Uterus (tissue), 3 donors: ENCODE measurements at regions not wholly inside any gene's neighbourhood (a gene's known extent, or its start where the extent isn't known, plus 50 kb on each side); places are given as distances from the start of the nearest gene placed in this dataset.
"Not testable (repeated sequence)": the region's sequence is repeated elsewhere in the genome, so short reads cannot be mapped to it uniquely, and the experiment has no call there.

Experiments used
- DNase-seq, 2 donors: peaks; one replicate each; pipeline ENCODE4 v3.0.0-alpha.2; 2019 to 2020
- H3K27ac ChIP-seq, 2 donors: fragments of 200-600 bp; sonication (generic); 1 replicate in 1 of 2; 2 replicates in 1 of 2; pipeline ENCODE4 v1.5.1; 2016 to 2018
- H3K27me3 ChIP-seq, 2 donors: fragments of 200-600 bp; sonication (generic); one replicate each; pipeline ENCODE4 v1.5.1; 2018 to 2019; ENCODE audit warnings: control low read depth in 1 of 2
- H3K36me3 ChIP-seq, 2 donors: fragments of 200-600 bp; sonication (generic); one replicate each; pipeline ENCODE4 v1.5.1; 2019; ENCODE audit warnings: control low read depth in 1 of 2
- H3K4me1 ChIP-seq, 2 donors: fragments of 200-600 bp; sonication (generic); one replicate each; pipeline ENCODE4 v1.5.1; 2018 to 2019; ENCODE audit warnings: control low read depth in 1 of 2
- H3K4me3 ChIP-seq, 2 donors: fragments of 200-600 bp; sonication (generic); 1 replicate in 1 of 2; 2 replicates in 1 of 2; pipeline ENCODE4 v1.5.1; 2018 to 2019; ENCODE audit warnings: mild to moderate bottlenecking in 1 of 2
- H3K9me3 ChIP-seq, 2 donors: fragments of 200-600 bp; sonication (generic); one replicate each; pipeline ENCODE4 v1.5.1; 2019; ENCODE audit warnings: control low read depth in 1 of 2
- CTCF ChIP-seq, 4 experiments: fragments of 200-600 bp in 2 of 4; fragments of 450-650 bp in 2 of 4; sonication (generic) in 2 of 4; IDR thresholded peaks; one replicate each; pipeline ENCODE4 v1.5.1; 2016 to 2019; ENCODE audit warnings: antibody characterized with exemption in 4 of 4, mild to moderate bottlenecking in 2 of 4, moderate library complexity in 1 of 4
- POLR2A ChIP-seq, 2 donors: fragments of 450-650 bp; IDR thresholded peaks; one replicate each; pipeline ENCODE4 v1.6.1; 2016; ENCODE audit warnings: antibody characterized with exemption in 2 of 2, mild to moderate bottlenecking in 1 of 2, moderate library complexity in 1 of 2
- intact Hi-C: fragments of 100-400 bp; cut with DNase I; formaldehyde crosslinking; loops from one replicate; pipeline ENCODE4 v1.15.1; 2023; ENCODE audit warnings: low total_unique reads
- donor health status: DM: yes; HTN: yes; CAD: no.

GRCh38 chr15:89021224-89021623, 67.0 kb upstream of the ABHD2 start:
- no peaks in the 10 kb centered on the region for H3K27me3 ChIP-seq
- no peaks in the 10 kb centered on the region for H3K4me1 ChIP-seq
- H3K36me3 ChIP-seq = no peaks in the 10 kb centered on the region
- no peaks in the 10 kb centered on the region for H3K9me3 ChIP-seq
- no peak overlapping the region for H3K4me3 ChIP-seq
- DNase-seq = peak in 1 of 2 donors; percentile 61
- peak overlapping the region; percentile 73 to 94 for H3K27ac ChIP-seq
- intact Hi-C loops = no loop called here
- TF ChIP-seq POLR2A (IDR thresholded peaks at IDR 0.05) = no peak
- no peak for TF ChIP-seq CTCF (IDR thresholded peaks at IDR 0.05)

GRCh38 chr15:89021886-89022285, 66.4 kb upstream of the ABHD2 start:
- H3K36me3 ChIP-seq, intact Hi-C loops, H3K9me3 ChIP-seq, DNase-seq, H3K27me3 ChIP-seq, H3K4me3 ChIP-seq, H3K4me1 ChIP-seq: not testable (repeated sequence)
- H3K27ac ChIP-seq = peak overlapping the region; percentile 73 to 94

GRCh38 chr15:89023311-89023961, 64.8 kb upstream of the ABHD2 start:
- intact Hi-C loops = no loop called here

GRCh38 chr15:89024418-89024817, 63.8 kb upstream of the ABHD2 start:
- intact Hi-C loops = no loop called here
- DNase-seq = no peak
- Histone ChIP-seq H3K4me3 (no peak overlapping the region), H3K27me3 (no peaks in the 10 kb centered on the region), H3K36me3 (no peaks in the 10 kb centered on the region), H3K4me1 (no peaks in the 10 kb centered on the region), H3K27ac (no peak overlapping the region), H3K9me3 (no peaks in the 10 kb centered on the region)
- TF ChIP-seq POLR2A (IDR thresholded peaks at IDR 0.05) (no peak), CTCF (IDR thresholded peaks at IDR 0.05) (no peak)

More at GRCh38 chr15:89023311-89023961, 64.8 kb upstream of the ABHD2 start:
- no peaks in the 10 kb centered on the region for H3K27me3 ChIP-seq
- no peak for TF ChIP-seq POLR2A (IDR thresholded peaks at IDR 0.05)
- TF ChIP-seq CTCF (IDR thresholded peaks at IDR 0.05) = no peak
- H3K9me3 ChIP-seq = no peaks in the 10 kb centered on the region
- H3K4me3 ChIP-seq = no peak overlapping the region
- H3K36me3 ChIP-seq = no peaks in the 10 kb centered on the region
- no peaks in the 10 kb centered on the region for H3K4me1 ChIP-seq
- DNase-seq = no peak
- H3K27ac ChIP-seq = no peak overlapping the region

GRCh38 chr15:89026167-89026566, 62.1 kb upstream of the ABHD2 start:
- no peak for DNase-seq
- Histone ChIP-seq H3K27ac (no peak overlapping the region), H3K4me3 (no peak overlapping the region)

More at GRCh38 chr15:89026167-89026566, 62.1 kb upstream of the ABHD2 start:
- no peaks in the 10 kb centered on the region for H3K27me3 ChIP-seq
- TF ChIP-seq CTCF (IDR thresholded peaks at IDR 0.05) = no peak
- intact Hi-C loops = no loop called here
- no peaks in the 10 kb centered on the region for H3K36me3 ChIP-seq
- no peaks in the 10 kb centered on the region for H3K9me3 ChIP-seq
- H3K4me1 ChIP-seq = no peaks in the 10 kb centered on the region
